Thymus (tissue), 11 donors: ENCODE measurements at regions not wholly inside any gene's neighbourhood (a gene's known extent, or its start where the extent isn't known, plus 50 kb on each side); places are given as distances from the start of the nearest gene placed in this dataset.

Source experiments
- DNase-seq, 9 donors: peaks; one replicate each; pipeline ENCODE4 v3.0.0-alpha.2; 2013; ENCODE audit warnings: low spot score in 9 of 9, low read depth in 6 of 9, missing footprints in 1 of 9
- H3K27ac ChIP-seq, 2 donors: one replicate each; pipeline ENCODE4 v1.5.1; 2013; ENCODE audit warnings: control low read depth in 1 of 2, low read depth in 1 of 2, low read length in 1 of 2, mild to moderate bottlenecking in 1 of 2, moderate library complexity in 1 of 2
- H3K27me3 ChIP-seq, 2 donors: one replicate each; pipeline ENCODE4 v1.5.1; 2013; ENCODE audit warnings: low read length in 1 of 2; ENCODE audit not compliant: control insufficient read depth in 2 of 2, insufficient read depth in 1 of 2
- H3K36me3 ChIP-seq, 2 donors: one replicate each; pipeline ENCODE4 v1.5.1; 2013; ENCODE audit warnings: low read length in 1 of 2, mild to moderate bottlenecking in 1 of 2, moderate library complexity in 1 of 2; ENCODE audit not compliant: control insufficient read depth in 2 of 2, insufficient read depth in 2 of 2
- H3K4me1 ChIP-seq, 2 donors: one replicate each; pipeline ENCODE4 v1.5.1; 2013; ENCODE audit warnings: low read length in 2 of 2; ENCODE audit not compliant: control insufficient read depth in 2 of 2, insufficient read depth in 2 of 2
- H3K4me3 ChIP-seq, 2 donors: one replicate each; pipeline ENCODE4 v1.5.1; 2013; ENCODE audit warnings: low read length in 2 of 2, control low read depth in 1 of 2, mild to moderate bottlenecking in 1 of 2
- H3K9me3 ChIP-seq, 2 donors: one replicate each; pipeline ENCODE4 v1.5.1; 2013; ENCODE audit warnings: low read length in 1 of 2, mild to moderate bottlenecking in 1 of 2; ENCODE audit not compliant: control insufficient read depth in 2 of 2, insufficient read depth in 1 of 2
- WGBS: extraction: QIAGEN DNeasy Blood & Tissue Kit; methylation state at CpG from one replicate; pipeline ENCODE4 v1.1.7; 2013; 5-methylcytosine and 5-hydroxymethylcytosine counted together
- donor health status: healthy.

DNA sequence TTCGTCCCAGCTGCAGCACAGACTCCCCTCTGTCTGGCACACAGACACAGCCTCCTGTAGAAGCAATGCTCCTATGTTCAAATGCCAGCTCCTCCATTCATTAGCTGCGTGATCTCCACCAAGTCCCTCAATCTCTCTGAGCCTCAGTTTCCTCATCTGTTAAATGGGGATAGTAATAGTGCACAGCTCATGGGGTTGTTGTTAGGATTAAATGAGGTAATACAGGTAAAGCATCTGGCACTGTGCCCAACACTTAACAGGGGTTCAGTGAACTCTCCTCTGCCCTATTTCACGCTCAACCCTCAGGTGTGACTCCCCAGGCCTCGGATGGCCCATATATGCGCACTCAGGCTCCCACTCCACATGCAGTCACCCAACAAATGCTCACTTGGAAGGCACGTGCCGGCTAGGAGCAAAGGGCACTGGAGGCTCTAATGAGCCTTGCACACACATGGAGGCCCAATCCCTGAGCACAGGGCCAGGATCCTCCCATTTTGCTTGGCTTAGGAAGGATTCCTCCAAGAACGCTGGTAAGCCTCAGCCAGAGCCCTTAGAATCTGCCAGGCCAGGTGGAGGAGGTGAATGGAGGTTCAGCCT, 176.0 kb upstream of the LINGO1 start:
- no peak overlapping the region for H3K27ac ChIP-seq
- WGBS, result 93% methylated on average over 8 of the region's 8 CpGs
- no peak for DNase-seq
- H3K27me3 ChIP-seq, result peaks cover 0 to 7% of the 10 kb centered on the region in 2 donors
- H3K36me3 ChIP-seq, result no peaks in the 10 kb centered on the region
- H3K4me1 ChIP-seq, result no peaks in the 10 kb centered on the region
- H3K4me3 ChIP-seq, result no peak overlapping the region
- no peaks in the 10 kb centered on the region for H3K9me3 ChIP-seq

DNA sequence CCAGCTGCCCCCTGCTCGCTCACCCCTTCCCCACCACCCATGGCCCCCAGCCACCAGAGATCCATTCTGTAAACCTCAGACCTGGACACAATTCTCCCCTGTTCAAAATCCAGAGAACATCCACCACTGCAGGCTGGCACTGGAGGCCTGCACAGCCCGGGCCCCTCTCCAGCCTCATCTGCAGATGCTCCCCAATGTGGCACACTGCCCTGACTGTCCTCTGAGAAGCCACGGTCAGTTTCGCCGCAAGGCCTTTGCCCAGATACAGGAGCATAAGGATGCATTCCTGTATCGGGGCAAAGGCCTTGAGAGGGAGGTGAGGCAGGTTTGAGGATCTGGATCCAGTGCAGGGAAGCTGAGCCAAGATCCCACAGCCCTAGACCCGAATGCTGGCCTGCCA, 175.4 kb upstream of the LINGO1 start:
- Histone ChIP-seq H3K4me1 (no peaks in the 10 kb centered on the region), H3K27ac (no peak overlapping the region), H3K9me3 (no peaks in the 10 kb centered on the region), H3K36me3 (no peaks in the 10 kb centered on the region), H3K27me3 (peaks cover 0 to 6% of the 10 kb centered on the region in 2 donors), H3K4me3 (no peak overlapping the region)
- no peak for DNase-seq
- 94% methylated on average over 7 of the region's 7 CpGs for WGBS

DNA sequence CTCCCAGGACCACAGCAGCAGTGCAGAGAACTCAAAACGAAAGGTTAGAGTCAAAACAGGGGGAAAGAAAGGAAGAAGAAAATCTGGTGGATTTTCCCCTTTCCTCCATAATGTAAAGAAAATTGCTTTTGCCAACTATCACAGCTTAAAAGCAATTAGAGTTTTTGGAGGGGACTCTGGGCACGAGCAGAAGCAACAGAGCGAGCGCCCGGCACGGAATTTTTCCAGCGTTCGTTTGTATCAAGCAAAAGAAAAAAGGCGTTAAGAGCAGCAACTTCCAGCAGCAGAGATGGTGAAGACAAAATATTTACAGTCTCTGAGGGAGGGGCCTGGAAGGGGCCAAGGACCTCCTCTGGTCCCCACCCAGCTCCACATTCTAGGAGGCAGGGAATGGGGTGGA, 174.9 kb upstream of the LINGO1 start:
- 95% methylated on average over 9 of the region's 9 CpGs for WGBS
- no peaks in the 10 kb centered on the region for H3K9me3 ChIP-seq
- no peak overlapping the region for H3K27ac ChIP-seq
- DNase-seq, result no peak
- no peak overlapping the region for H3K4me3 ChIP-seq
- no peaks in the 10 kb centered on the region for H3K4me1 ChIP-seq
- H3K36me3 ChIP-seq, result no peaks in the 10 kb centered on the region
- peaks cover 0 to 4% of the 10 kb centered on the region in 2 donors for H3K27me3 ChIP-seq

DNA sequence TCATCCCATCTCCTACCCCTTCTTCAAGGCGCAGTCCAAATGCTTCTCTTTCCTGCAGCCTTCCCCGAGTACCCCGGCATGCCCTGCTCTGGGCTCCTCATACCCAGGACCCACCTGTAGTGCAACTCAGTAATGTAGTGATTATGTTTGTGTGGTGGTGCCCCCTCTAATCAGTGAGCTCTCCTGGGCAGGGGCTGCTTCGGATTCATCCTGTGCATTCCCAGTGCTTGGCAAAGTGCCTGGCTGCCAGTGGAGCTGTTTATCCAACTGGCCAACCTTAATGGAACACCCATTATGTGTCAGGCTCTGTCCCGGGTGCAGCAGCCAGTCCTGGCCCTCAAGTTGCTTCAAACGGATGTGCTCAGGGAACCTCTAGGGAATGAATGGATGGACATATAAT, 174.4 kb upstream of the LINGO1 start:
- Histone ChIP-seq H3K36me3 (no peaks in the 10 kb centered on the region), H3K27ac (no peak overlapping the region), H3K9me3 (no peaks in the 10 kb centered on the region), H3K4me1 (peaks cover 0 to 4% of the 10 kb centered on the region in 2 donors), H3K27me3 (no peaks in the 10 kb centered on the region), H3K4me3 (no peak overlapping the region)
- DNase-seq, result no peak
- 92% methylated on average over 6 of the region's 6 CpGs for WGBS

DNA sequence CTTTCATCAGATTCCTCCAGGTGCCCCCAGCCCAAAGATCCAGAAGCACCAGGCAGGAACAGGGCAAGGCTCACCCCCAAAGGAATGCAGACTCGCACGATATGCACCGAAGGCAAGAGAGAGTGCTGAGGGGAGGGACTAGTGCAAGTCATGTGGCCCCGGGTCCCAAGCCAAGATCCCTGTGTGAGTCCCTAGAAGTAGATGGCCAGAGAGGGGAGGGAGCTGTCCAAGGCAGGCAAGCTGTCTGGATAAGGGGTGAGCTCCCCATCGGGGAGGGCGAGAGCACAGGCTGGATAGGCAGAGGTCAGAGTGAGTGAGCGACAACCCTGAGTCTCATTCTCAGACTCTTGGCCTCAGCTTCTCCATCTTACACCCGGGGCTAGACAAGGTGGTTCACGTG, 171.5 kb upstream of the LINGO1 start:
- Histone ChIP-seq H3K4me1 (peaks cover 3 to 13% of the 10 kb centered on the region in 2 donors), H3K27ac (no peak overlapping the region), H3K36me3 (no peaks in the 10 kb centered on the region), H3K9me3 (no peaks in the 10 kb centered on the region), H3K27me3 (peaks cover 0 to 2% of the 10 kb centered on the region in 2 donors), H3K4me3 (no peak overlapping the region)
- no peak for DNase-seq
- WGBS, result 93% methylated on average over 9 of the region's 9 CpGs

DNA sequence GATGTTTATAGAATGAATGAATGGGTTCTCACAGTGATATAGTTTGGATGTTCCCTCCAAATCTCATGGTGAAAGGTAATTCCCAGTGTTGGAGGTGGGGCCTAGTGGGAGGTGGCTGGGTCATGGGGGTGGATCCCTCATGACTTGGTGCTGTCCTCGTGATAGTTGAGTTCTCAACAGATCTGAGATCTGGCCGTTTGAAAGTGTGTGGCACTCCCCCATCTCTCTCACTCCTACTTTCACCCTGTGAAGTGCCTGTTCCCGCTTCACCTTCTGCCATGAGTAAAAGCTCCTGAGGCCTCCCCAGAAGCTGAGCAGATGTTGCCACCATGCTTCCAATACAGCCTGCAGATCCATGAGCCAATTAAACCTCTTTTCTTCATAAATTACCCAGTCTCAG, 170.8 kb upstream of the LINGO1 start:
- H3K27ac ChIP-seq, result no peak overlapping the region
- no peak for DNase-seq
- 82% methylated on average over 3 of the region's 3 CpGs for WGBS

DNA sequence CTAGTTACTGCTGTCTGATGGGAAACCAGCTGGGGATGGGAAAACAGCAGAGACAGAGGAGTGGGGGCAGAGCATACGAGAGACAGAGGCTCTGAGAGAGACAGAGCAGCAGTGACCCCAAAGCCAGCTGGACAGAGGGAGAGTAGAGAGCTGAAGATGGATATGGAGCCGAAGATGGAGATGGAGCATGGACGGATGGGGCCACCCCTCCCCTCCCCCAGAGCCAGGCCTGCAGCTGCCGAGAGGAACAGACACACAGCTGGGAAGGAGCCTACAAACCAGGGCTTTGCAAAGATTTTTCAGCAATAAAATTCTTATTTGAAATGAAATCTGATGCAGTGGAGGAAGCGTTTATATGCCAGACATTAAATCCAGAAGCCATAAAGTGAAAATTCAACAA, 167.6 kb upstream of the LINGO1 start:
- no peak for DNase-seq
- WGBS, result 85% methylated on average over 5 of the region's 5 CpGs
- Histone ChIP-seq H3K4me1 (peaks cover 3 to 39% of the 10 kb centered on the region in 2 donors), H3K27me3 (peaks cover 0 to 2% of the 10 kb centered on the region in 2 donors), H3K27ac (no peak overlapping the region), H3K36me3 (no peaks in the 10 kb centered on the region), H3K9me3 (no peaks in the 10 kb centered on the region), H3K4me3 (no peak overlapping the region)

More for the DNA sequence above, 170.8 kb upstream of the LINGO1 start:
- H3K4me1 ChIP-seq, result peaks cover 3 to 15% of the 10 kb centered on the region in 2 donors
- H3K27me3 ChIP-seq, result peaks cover 0 to 2% of the 10 kb centered on the region in 2 donors
- H3K36me3 ChIP-seq, result no peaks in the 10 kb centered on the region
- no peaks in the 10 kb centered on the region for H3K9me3 ChIP-seq
- H3K4me3 ChIP-seq, result no peak overlapping the region

DNA sequence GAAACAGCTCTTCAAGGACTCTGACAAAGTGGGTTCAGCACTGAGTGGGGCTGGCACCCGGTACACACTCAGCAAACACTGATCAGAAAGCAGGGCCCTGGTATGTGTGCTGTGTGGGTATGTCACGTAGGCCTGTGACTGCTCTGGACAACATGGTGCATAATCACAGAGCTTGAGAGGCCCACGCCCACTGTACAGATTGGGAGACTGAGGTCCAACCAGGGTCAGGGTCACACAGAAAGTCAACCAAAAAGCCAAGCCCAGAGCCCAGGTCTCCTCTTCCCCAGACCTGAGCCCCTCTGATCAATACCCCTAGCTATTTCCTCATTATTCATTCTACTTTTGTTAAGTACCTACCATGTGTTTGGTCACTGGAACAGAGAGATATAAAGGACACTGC, 166.1 kb upstream of the LINGO1 start:
- WGBS, result 96% methylated on average over 3 of the region's 3 CpGs
- no peak overlapping the region for H3K27ac ChIP-seq
- H3K27me3 ChIP-seq, result peaks cover 0 to 2% of the 10 kb centered on the region in 2 donors
- no peak overlapping the region for H3K4me3 ChIP-seq
- H3K4me1 ChIP-seq, result peaks cover 3 to 39% of the 10 kb centered on the region in 2 donors
- no peak for DNase-seq
- no peaks in the 10 kb centered on the region for H3K9me3 ChIP-seq
- no peaks in the 10 kb centered on the region for H3K36me3 ChIP-seq

DNA sequence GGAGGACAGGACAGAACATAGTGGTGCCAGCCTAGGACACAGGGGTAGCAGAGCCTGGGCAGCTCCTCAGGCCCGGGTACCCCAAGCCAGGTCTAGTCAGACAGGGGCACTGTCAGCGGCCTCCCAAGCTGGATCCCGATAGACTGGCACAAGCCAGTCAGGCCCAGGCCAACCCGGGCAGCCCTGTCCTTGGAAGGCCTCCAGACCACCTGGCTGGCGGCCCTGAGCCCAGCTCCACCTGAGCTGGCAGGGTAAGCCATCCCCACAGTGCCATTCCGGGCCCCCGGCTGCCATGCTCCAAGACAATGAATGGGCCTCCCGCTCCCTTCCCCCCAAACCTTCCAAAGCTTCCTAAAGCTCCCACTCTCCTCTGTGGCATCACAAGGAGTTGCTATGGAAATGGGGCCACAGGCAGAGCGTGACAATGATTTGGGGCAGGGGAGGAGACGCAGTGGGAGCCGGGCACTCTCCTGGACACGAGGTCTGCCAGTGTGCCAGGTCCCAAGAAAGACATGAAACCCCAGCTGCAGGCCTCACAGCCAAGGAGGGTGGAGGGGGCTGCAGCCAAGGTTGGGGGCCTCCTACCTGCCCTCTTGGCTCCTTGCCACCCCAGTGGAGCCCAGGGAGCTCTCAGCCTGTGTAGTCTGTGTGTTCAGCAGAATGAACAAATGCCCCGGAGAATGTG, 165.6 kb upstream of the LINGO1 start:
- H3K4me1 ChIP-seq, result peaks cover 3 to 39% of the 10 kb centered on the region in 2 donors
- no peak for DNase-seq
- no peaks in the 10 kb centered on the region for H3K36me3 ChIP-seq
- 94% methylated on average over 13 of the region's 13 CpGs for WGBS
- peaks cover 0 to 2% of the 10 kb centered on the region in 2 donors for H3K27me3 ChIP-seq
- H3K9me3 ChIP-seq, result no peaks in the 10 kb centered on the region
- no peak overlapping the region for H3K4me3 ChIP-seq
- no peak overlapping the region for H3K27ac ChIP-seq
